ENCODE measurements at regions not wholly inside any gene's neighbourhood (a gene's known extent, or its start where the extent isn't known, plus 50 kb on each side); places are given as distances from the start of the nearest gene placed in this dataset.

DNA sequence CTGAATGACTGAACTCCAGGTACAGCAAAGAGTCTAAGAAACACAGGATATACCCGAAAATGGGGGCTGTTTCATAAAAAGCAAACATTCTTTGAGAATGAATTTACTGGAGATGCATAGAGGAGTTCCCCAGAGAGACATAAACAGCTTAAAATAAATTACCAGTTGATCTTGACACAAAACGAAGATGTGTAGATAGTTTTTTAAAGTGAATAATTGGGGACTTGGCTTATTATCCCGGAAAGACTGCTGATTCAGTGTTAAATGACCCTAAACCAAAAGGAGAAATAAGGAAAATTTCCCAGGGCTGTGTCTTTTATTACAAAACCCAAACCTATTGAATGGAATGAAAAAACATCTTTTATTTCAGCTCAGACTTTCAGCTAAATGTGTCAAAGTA is 1052.8 kb upstream of the TMEM132C start:
- DNase-seq = no peak

- no peak for DNase-seq
These were observed 1044.0 kb upstream of the TMEM132C start for GRCh38 chr12:127223011-127223410.

GRCh38 chr12:127223731-127224130 is 1043.2 kb upstream of the TMEM132C start:
- DNase-seq = no peak

DNA sequence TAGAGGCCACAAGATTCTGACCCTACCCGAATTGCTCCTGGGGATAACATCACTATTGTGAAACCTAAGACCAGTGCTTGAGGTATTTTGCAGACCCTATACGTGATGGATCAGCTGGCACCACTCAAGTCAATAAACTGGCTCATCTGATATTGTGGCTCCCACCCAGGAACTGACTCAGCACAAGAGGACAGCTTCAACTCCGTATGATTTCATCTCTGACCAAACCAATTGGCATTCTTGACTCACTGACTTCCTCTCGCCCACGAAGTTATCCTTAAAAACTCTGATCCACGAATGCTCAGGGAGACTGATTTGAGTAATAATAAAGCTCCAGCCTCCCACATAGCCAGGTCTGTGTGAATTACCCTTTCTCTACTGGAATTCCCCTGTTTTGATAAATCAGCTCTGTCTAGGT is 1036.1 kb upstream of the TMEM132C start:
- DNase-seq = no peak

DNA sequence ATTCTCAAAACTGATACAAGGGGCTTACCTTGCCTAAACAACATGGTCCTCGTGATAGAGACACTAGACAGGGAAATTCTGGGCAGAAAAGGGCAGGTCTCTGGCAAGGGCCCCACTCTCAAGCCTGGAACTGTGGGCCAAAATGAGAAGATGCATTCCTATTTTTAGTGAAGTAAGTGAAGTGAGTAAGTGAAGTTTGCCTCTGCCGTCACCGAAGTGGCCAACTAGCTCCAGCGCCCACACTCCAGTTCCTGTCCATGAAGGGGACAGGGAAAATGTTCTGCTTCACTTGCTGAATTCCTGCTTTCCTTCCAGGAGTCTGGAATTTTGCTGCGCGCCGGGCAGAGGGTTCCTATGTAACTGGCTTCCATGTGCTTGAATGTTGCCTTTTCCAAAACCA is 1035.6 kb upstream of the TMEM132C start:
- no peak for DNase-seq

GRCh38 chr12:127233016-127233415 is 1034.0 kb upstream of the TMEM132C start:
- no peak for DNase-seq

DNA sequence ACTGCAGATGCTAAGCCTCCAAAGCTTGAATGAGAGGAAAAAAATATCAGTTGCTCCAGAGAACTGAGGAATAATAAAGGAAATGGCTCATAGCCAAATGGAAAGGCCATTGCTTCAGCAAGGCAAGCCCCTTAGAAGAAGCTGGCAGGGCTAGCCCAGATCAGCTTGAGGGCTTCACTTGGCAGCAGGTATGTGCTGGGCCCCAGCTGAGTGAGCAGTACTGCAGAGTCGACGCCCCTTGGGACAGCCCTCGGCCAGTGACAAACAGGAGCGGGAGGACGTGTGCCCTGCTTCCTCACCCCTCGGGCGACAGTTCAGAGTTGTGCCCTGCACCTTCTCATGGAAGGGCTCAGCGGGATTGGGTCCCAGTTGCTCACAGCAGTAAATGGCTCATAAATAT is 1031.2 kb upstream of the TMEM132C start:
- no peak for DNase-seq

- no peak for DNase-seq
These were observed 1030.5 kb upstream of the TMEM132C start for GRCh38 chr12:127236491-127236890.

DNA sequence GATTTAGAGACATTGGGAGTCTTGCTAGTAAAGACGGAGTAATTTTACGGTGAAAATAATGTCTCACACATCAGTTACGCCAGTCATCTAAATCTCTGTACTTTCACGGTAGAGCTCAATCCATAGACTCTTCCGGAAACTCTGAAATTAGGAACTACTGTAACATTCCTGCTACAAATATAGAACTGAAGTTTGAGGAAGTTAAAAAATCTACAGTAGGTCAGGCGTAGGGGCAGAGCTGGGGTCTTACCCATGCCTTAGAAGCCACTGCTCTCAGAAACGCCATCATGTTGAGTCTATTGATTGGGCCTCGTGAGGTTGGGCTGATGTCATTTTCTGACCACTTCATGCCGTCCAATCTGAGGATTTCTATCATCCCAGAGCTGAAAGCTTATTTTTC is 1029.8 kb upstream of the TMEM132C start:
- no peak for DNase-seq

DNA sequence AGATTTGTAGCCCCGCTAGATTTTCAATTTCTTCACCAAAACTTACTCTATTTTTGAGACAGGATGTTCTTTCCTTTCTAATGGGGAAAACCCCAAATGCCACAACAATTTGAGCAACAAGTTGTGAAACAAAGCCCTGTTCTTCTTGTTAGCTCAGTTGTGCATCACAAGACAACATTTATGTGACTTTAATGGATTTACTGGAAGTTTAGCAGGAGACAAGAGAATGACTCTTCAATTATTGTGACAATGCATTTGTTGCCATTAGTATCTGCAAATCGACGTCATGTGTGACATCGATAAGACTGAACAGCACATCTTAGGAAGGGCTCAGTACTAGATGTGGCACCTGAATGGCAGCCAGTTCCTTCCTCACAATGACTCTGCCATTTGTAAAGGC is 1028.9 kb upstream of the TMEM132C start:
- no peak for DNase-seq

- DNase-seq = no peak
These were observed 1027.2 kb upstream of the TMEM132C start for GRCh38 chr12:127239781-127240180.

GRCh38 chr12:127240249-127240929 is 1026.6 kb upstream of the TMEM132C start:
- DNase-seq = no peak

DNA sequence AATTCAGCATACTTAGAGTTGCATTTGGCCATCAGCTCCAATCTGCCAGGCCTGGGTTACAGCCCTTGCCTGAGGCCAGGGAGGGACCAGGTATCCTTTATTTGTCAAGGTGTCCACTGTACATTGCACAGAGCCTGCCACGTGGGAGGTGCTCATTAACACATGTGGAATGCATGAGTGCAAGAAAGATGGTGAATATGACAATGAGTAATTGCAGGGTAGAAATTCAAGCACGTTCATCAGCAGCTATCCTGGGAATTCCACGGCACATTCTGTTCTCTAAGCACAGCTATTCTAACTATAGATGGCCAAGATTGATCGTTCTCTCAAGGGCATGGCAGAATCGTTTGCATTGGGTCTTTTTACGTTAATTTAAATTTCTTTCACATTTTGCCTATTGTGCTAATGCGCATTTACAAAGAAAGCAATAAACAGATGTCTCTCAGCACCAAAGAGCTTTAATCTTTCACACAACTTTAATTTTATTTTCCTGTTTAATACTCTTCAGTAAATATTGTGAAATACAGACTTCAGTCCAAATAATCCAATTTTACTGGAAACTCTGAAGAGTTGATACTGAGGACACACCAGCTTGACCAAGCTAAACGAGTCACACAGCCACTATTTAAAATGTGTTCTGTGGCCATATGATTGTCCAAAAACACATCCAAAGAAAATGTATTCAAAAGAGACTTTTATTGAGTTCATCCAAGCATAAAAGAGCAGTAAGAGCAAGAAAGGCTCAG is 1025.7 kb upstream of the TMEM132C start:
- DNase-seq = no peak

DNA sequence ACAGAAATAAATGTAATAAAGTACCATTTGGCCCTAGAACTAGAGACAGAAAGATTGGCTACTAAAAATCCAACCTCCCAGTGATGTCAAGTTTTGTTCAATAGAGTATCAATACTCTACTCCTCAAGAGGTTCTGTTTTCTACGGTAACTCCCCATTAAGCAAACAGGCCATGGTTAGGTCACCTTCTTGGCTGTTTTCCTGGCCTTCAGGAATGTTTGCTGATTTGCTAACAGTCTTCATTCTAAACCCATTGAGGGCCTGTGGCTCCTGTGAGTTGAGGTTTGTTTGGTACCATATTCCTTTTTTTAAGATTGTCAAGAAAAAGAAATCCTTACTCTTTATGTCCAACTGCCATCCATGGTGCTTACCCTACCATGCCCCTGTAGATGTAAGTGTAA is 1022.0 kb upstream of the TMEM132C start:
- DNase-seq = no peak

GRCh38 chr12:127245437-127245836 is 1021.5 kb upstream of the TMEM132C start:
- DNase-seq = no peak

- DNase-seq = no peak
These were observed 1019.0 kb upstream of the TMEM132C start for GRCh38 chr12:127247937-127248336.

GRCh38 chr12:127249428-127249827 is 1017.5 kb upstream of the TMEM132C start:
- no peak for DNase-seq

DNA sequence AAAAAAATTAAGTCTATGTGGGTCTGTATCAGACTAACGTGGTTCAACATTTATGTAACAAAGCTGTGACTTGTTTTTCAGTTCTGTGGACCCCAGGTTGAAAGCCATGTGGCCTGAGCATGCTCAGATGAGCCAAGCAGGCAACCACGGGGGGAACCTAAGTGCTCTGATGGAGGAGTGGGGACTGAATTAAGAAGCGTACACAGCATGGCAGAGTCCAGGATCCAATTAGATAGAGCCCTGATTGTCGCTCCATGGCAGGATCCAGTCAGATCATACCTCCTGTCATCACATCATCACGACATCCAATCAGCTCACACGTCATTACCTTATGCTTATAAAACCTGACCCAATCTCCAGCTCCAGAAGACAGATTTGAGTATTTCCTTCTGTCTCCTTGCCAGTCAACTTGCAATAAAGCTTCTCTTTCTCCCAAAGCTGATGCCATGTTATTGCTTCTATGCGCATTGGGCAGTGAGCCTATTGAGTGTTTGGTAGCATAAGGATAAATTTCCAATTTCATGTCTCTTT is 1013.1 kb upstream of the TMEM132C start:
- no peak for DNase-seq

DNA sequence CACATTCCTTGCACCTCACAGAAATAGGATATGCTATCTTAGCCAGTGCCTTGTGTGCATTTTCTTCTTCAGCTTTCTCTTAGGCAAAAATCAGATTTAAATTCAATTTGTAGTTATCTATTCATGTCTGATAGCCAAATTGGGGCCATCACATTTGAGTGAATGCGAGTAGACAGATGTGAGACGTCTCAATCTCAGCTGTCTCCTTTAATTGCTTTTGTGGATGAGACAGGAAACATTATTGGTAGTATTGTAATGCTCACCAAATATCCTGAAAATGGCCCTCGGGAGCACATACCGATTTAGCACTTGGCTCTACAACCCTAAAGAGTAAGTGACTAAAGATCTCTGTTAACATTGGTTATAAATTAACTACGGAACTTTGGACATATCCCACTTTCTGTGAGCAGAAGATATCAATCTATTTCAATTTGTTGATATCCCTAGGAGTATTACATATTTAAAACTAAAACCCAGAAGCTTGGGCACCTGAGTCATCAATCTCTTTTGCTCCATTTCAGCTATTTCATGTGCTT is 1012.5 kb upstream of the TMEM132C start:
- no peak for DNase-seq

DNA sequence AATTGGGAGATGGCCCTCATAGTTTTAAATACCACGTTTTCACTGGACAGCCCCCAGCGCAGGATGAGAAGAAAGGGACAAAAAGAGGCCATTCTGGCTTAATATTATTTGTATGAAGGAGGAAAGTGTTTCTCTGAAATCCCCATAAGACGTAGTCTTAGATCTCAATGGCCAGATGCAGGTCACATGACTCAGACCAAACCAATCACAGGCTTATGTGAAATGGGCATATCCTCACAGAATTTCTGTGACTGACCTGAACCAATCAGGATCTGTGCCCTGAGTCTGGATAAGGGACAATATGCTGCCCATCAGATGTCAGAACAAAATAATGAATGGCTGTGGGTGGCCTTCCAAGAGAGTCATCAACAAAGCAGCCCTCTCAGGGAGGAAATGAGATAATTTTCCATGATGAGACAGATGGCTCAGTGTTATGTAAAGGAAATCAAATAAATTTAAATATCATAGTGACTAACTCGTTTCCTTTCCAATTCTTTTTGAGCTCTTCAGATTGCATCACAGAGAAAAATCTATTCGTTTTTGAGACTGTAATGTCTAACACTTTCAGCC is 1009.5 kb upstream of the TMEM132C start:
- DNase-seq = no peak

GRCh38 chr12:127260531-127260930 is 1006.4 kb upstream of the TMEM132C start:
- DNase-seq = no peak

DNA sequence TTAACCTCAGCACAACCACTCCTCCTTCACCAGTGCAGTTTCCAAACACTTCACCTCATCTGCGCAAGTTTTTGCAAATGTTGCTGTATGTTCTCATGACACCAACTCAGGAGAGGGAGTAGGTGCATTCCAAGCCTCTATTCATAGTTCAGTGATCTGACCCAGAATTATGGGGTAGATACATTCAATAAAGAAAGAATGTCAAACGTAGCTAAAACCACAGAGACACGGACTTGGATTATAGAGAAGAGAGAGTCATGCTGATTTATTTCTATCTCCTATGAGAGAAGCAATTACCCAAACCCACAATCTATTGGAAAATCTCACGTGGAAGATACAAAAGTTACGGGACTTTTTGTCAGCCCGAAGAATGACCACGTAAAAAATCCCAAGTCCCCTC is 1006.0 kb upstream of the TMEM132C start:
- DNase-seq = no peak

DNA sequence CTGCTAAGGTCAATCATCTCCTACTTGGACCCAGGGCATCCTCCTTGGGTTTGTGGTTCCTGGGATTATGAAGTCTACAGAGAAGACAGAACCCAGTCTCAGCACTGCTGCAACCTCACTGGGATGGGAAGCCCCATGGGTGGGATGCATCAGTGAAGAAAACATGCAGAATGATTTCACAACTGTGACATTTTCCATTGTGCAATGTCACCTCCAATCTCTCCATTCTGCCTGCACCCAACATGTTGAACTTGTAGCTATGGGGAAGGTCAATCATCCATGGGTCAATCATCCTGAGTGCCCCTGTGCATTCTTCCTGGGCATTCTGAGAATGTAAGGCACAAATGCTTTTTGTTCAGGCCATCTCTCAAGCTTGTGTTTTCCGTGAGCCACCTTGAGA is 1004.4 kb upstream of the TMEM132C start:
- no peak for DNase-seq

GRCh38 chr12:127263621-127264020 is 1003.3 kb upstream of the TMEM132C start:
- no peak for DNase-seq

All from Kasumi-1 (cell line).